ENCODE measurements at regions not wholly inside any gene's neighbourhood (a gene's known extent, or its start where the extent isn't known, plus 50 kb on each side); places are given as distances from the start of the nearest gene placed in this dataset.
"Not testable (repeated sequence)": the region's sequence is repeated elsewhere in the genome, so short reads cannot be mapped to it uniquely, and the experiment has no call there.

DNA sequence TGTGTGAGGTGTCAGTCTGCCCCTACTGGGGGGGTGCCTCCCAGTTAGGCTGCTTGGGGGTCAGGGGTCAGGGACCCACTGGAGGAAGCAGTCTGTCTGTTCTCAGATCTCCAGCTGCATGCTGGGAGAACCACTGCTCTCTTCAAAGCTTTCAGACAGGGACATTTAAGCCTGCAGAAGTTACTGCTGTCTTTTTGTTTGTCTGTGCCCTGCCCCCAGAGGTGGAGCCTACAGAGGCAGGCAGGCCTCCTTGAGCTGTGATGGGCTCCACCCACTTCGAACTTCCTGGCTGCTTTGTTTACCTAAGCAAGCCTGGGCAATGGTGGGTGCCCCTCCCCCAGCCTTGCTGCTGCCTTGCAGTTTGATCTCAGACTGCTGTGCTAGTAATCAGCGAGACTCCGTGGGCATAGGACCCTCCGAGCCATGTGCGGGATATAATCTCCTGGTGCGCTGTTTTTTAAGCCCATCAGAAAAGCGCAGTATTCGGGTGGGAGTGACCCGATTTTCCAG lies 153.7 kb upstream of the RXFP1 start:
- DNase-seq; H3K36me3 ChIP-seq; H3K9me3 ChIP-seq (replicated peaks); H3K27ac ChIP-seq; H3K27me3 ChIP-seq; H3K4me3 ChIP-seq; H3K4me1 ChIP-seq: not testable (repeated sequence)

DNA sequence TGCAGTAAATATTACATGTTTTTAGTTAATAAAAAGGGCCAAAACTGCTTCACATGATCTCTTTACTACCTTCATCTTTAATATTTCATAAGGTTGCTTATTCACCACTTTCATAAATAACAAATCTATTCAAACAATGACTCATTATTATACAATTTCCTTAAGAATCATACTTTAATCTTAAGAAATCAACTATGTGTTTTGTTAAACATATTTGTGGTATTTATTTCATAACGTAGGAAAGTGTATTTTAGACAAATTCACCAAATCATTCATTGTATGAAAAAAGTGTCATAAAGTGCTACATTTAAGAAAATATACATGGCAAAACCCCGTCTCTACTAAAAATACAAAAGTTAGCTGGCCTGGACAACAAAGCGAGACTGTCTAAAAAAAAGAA lies 150.5 kb upstream of the RXFP1 start:
- no peaks in the 10 kb centered on the region for H3K27me3 ChIP-seq
- H3K27ac ChIP-seq, result no peak overlapping the region
- H3K4me3 ChIP-seq, result no peak overlapping the region
- DNase-seq, result no peak
- no peaks in the 10 kb centered on the region for H3K4me1 ChIP-seq
- no peaks in the 10 kb centered on the region for H3K36me3 ChIP-seq
- H3K9me3 ChIP-seq (replicated peaks), result no peaks in the 10 kb centered on the region

DNA sequence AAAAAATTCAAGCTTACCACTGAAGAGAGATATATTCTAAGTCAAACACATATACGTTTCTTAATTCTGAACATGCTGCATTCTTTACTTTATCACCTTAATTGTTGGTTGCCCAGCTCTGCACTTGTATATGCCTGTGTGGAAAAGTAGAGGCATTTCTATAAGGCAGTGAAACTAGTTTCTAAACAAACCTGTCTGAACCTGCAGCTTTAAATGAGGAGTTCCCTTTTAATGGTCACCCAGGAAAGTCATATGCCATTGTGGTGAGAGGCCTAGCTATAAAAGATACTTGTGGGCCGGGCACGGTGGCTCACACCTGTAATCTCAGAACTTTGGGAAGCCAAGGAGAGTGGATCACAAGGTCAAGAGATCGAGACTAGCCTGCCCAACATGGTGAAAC lies 147.4 kb upstream of the RXFP1 start:
- Histone ChIP-seq H3K4me3 (no peak overlapping the region), H3K4me1 (no peaks in the 10 kb centered on the region), H3K36me3 (no peaks in the 10 kb centered on the region), H3K27ac (no peak overlapping the region), H3K9me3 (replicated peaks) (no peaks in the 10 kb centered on the region), H3K27me3 (no peaks in the 10 kb centered on the region)
- DNase-seq, result no peak

DNA sequence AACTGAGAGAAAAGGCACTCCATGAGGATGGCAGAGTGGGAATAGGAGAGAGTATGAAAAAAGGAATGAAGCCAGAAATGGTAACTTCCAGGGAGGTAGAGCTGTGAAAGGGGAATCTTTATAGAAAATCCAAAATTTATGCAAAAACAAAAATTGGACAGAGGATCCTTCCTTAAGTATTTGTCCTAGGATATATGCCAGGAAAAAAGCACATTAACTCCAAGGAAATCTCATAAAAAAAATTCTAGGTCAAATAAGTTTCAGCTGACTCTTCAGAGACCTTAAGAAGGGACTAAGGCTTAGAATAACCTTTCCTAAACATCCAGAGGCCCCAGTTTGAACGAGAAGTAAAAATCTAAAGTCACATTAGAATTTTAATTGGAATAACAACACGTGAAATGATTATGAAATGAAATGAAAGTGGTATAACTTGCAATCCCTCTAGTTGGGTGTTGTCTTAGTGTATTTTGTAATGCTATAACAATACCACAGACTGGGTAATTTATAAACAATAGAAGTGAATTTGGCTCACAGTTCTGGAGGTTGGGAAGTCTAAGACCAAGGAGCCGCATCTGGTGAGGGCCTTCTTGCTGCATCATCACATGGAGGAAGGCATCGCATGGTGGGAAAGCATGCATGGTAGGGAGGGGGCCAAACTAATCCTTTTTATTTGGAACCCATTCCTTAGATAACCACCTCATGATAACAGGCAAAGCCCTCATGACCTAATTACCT lies 145.4 kb upstream of the RXFP1 start:
- no peaks in the 10 kb centered on the region for H3K36me3 ChIP-seq
- no peak overlapping the region for H3K27ac ChIP-seq
- no peaks in the 10 kb centered on the region for H3K27me3 ChIP-seq
- H3K4me1 ChIP-seq, result no peaks in the 10 kb centered on the region
- H3K9me3 ChIP-seq (replicated peaks), result no peaks in the 10 kb centered on the region
- no peak for DNase-seq
- H3K4me3 ChIP-seq, result no peak overlapping the region

DNA sequence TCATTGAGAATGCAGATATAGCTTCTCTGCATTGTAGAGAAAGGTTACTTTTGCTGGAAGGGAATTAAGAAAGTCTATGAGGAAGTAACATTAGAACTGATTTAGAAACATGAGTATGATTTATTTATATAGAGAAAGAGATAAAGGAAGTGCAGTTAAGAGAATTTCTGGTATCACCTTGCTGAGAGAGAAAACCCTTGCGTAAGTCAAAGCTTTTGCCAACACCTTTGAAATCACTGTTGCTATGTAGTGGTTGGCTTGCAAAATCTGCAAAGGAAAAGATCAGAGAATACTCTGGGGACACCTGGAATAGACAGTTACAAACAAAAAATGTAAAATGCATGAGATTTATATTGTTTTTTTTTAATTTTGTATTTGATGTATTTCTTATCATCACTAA lies 137.3 kb upstream of the RXFP1 start:
- Histone ChIP-seq H3K27ac (no peak overlapping the region), H3K4me3 (no peak overlapping the region), H3K4me1 (no peaks in the 10 kb centered on the region), H3K9me3 (replicated peaks) (no peaks in the 10 kb centered on the region), H3K36me3 (no peaks in the 10 kb centered on the region), H3K27me3 (no peaks in the 10 kb centered on the region)
- no peak for DNase-seq

DNA sequence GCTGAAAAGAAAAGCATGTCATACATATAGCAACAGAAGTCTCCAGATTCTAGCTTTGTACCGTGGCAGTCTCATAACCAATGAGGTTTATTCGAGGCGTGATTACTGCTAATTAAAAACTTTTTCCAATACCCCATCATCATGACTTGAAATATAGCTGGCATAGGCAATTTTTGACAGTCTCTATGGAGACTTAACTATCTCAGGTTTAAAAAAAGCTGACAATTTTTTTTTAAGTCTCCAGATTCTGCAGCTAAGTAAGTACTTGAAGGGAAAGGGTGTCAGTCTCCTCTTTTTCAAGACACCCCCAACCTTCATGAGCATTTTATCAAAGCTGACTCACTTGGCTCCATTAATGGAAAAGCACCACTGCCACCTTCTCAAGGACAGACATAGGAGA lies 126.3 kb upstream of the RXFP1 start:
- no peak overlapping the region for H3K27ac ChIP-seq
- H3K4me1 ChIP-seq, result no peaks in the 10 kb centered on the region
- H3K36me3 ChIP-seq, result no peaks in the 10 kb centered on the region
- no peak for DNase-seq
- no peak overlapping the region for H3K4me3 ChIP-seq
- no peaks in the 10 kb centered on the region for H3K9me3 ChIP-seq (replicated peaks)
- no peaks in the 10 kb centered on the region for H3K27me3 ChIP-seq

DNA sequence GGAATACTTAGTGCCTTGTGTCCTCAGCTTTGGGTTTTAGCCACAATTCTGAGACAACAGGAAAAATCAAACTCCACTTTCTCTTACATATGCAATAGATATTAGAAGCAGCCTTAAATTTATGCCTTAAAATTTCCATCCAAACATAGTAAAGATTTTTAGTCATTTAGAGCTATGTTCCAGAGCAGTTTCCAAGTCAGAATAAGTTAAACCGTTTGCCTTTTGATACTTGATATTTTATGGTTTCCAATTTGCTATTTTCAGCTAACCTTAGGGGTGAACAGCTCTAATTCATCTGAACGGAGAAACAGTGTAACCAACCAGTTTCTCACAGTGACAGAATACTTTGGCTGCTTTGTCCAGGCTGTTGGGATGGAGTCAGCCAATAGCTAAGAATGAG lies 125.8 kb upstream of the RXFP1 start:
- H3K4me3 ChIP-seq, result no peak overlapping the region

DNA sequence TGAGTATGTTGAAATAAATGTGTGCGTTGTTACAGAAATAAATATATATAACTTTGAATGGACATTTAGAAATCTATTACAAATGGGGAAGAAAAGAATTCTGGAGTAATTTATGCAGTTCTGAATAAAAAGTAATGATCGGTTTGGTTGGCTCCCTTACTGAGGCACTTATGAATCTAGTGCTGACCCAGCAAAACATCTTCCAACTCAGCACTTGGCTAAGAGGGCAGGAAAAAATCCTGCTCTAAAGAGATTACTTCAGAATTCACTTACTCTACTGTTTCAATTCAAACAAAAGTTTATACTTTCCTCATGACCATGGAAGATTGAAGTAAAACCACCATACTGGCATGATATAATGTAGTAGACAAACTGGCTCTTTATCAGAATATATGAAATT lies 123.9 kb upstream of the RXFP1 start:
- Histone ChIP-seq H3K36me3 (no peaks in the 10 kb centered on the region), H3K4me3 (no peak overlapping the region), H3K27me3 (no peaks in the 10 kb centered on the region), H3K4me1 (no peaks in the 10 kb centered on the region), H3K9me3 (replicated peaks) (no peaks in the 10 kb centered on the region), H3K27ac (no peak overlapping the region)
- DNase-seq, result no peak

More for the DNA sequence above, 125.8 kb upstream of the RXFP1 start:
- H3K27me3 ChIP-seq, result no peaks in the 10 kb centered on the region
- no peaks in the 10 kb centered on the region for H3K36me3 ChIP-seq
- H3K9me3 ChIP-seq (replicated peaks), result no peaks in the 10 kb centered on the region
- H3K27ac ChIP-seq, result no peak overlapping the region
- no peak for DNase-seq
- H3K4me1 ChIP-seq, result no peaks in the 10 kb centered on the region

DNA sequence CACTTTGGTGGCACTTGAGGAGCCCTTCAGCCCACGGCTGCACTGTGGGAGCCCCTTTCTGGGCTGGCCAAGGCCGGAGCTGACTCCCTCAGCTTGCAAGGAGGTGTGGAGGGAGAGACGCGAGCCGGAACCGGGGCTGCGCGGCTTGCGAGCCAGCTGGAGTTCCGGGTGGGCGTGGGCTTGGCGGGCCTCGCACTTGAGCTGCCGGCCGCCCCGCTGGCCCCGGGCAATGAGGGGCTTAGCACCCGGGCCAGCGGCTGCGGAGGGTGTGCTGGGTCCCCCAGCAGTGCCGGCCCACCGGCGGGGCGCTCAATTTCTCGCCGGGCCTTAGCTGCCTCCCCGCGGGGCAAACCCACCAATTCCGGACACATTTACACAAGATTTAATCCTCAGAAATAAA lies 113.7 kb upstream of the RXFP1 start:
- not testable (repeated sequence) for H3K4me1 ChIP-seq; H3K4me3 ChIP-seq; H3K36me3 ChIP-seq; DNase-seq; H3K9me3 ChIP-seq (replicated peaks); H3K27me3 ChIP-seq; H3K27ac ChIP-seq

DNA sequence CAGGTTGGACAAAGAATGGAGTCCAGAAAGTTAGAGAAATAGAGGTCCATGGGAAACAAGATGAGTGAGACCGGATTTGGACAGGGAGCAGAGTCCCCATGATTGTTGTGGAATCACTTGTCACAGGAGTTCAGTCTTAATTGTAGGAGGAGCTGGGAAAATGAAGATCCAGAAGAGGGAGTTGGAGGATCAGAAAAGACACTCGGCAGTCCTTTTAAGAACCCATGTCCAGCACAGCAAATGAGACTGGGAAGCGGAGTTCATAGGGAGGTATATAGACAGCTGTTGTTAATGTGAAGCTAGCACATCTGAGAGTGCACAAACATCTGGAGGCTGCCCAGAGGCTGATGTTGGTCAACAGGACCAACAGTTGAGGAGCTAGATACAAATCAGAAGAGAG lies 111.4 kb upstream of the RXFP1 start:
- no peaks in the 10 kb centered on the region for H3K27me3 ChIP-seq
- H3K4me1 ChIP-seq, result no peaks in the 10 kb centered on the region
- no peak overlapping the region for H3K27ac ChIP-seq
- H3K4me3 ChIP-seq, result no peak overlapping the region
- no peaks in the 10 kb centered on the region for H3K9me3 ChIP-seq (replicated peaks)
- DNase-seq, result peak in 1 of 2 experiments; percentile 4
- H3K36me3 ChIP-seq, result no peaks in the 10 kb centered on the region

DNA sequence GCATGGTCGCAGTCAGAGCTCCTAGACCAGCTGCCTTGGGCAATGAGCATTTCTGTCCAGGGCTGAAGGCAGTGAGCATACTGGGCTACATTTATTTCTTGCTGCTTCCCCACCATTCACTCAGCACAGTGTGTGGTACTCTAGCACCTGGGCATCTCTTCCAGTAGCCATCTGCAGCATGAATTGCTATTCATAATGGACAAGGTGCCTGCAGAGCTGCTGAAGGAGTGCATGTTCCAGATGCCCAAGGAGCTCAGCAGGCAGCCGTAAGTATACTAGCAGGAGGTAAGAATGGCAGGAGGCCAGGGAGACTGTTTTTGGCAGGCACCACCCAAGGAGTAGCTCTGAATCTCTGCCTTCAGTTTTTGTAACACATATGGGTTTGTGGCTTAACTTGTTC lies 110.4 kb upstream of the RXFP1 start:
- DNase-seq, result no peak

DNA sequence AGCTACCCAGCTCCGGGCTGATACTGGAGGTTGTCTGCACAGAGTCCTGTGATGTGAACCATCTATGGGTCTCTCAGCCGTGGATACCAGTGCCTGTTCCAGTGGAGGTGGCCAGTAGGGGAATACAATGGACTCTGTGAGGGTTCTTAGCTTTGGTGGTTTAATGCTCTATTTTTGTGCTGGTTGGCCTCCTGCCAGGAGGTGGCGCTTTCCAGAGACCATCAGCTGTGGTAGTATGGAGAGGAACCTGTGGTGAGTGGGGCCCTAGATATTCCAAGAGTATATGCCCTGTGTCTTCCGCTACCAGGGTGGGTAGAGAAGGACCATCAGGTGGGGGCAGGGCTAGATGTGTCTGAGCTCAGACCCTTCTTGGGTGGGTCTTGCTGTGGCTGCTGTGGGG lies 103.0 kb upstream of the RXFP1 start:
- not testable (repeated sequence) for H3K4me1 ChIP-seq; H3K27ac ChIP-seq; H3K9me3 ChIP-seq (replicated peaks); DNase-seq; H3K4me3 ChIP-seq; H3K27me3 ChIP-seq; H3K36me3 ChIP-seq

More for the DNA sequence above, 110.4 kb upstream of the RXFP1 start:
- Histone ChIP-seq H3K4me3 (no peak overlapping the region), H3K36me3 (no peaks in the 10 kb centered on the region), H3K4me1 (no peaks in the 10 kb centered on the region), H3K27ac (no peak overlapping the region), H3K9me3 (replicated peaks) (no peaks in the 10 kb centered on the region), H3K27me3 (no peaks in the 10 kb centered on the region)

DNA sequence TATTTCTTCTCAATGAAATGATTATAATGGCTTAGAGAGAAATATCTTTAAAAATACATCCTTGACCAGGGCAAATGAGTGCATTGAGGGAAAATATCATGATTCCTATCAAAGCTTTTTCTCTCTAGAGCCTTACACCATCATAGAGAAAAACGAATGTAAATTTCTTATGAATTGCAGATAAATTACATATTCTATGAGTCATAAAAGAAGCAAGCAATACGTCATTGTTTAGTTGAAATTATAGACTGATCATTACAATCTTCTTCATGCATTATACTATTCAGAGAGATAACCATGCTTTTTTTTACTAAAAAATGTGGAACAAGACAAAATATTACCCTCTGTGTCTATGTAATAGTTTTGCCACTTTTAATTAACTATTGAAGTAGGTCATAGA lies 100.9 kb upstream of the RXFP1 start:
- Histone ChIP-seq H3K27ac (no peak overlapping the region), H3K36me3 (no peaks in the 10 kb centered on the region), H3K4me3 (no peak overlapping the region), H3K27me3 (no peaks in the 10 kb centered on the region), H3K9me3 (replicated peaks) (no peaks in the 10 kb centered on the region), H3K4me1 (no peaks in the 10 kb centered on the region)
- no peak for DNase-seq

DNA sequence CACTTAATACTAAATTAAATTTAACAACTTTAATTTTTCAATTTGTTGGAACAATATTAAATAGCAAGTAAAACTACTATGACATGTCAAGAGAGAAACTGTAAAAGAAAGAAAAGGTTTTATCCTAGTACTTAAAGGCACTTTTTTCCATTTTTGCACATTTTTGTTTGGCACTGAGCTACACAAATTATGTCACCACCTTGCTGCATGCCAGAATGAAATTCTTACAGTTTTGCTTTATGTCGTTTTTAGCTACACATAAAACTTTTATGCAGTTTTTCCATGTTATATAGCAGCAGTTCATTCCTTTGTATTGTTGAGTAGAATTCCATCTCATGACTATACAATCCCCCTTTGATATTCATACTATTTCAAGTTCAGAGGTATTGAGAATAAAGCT lies 99.1 kb upstream of the RXFP1 start:
- Histone ChIP-seq H3K27me3 (no peaks in the 10 kb centered on the region), H3K9me3 (replicated peaks) (no peaks in the 10 kb centered on the region), H3K36me3 (no peaks in the 10 kb centered on the region), H3K27ac (no peak overlapping the region), H3K4me3 (no peak overlapping the region), H3K4me1 (no peaks in the 10 kb centered on the region)
- DNase-seq, result no peak

DNA sequence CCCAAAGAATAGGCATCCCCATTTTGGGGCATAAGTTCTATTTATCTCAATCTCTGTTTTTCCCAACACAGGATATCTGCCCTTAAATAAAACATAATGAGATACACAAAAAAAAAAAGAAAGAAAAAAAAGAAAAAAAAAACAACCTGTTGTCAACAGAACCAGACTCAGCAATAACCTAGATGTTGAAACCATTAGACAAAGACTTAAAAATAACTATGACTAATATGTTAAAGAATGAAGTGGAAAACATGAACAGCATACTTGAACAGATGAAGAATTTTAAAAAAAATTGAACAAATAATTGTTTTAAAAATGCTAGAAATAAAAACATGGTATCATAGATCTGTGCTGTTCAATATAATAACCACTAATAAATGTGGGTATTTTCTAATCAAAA lies 93.4 kb upstream of the RXFP1 start:
- Histone ChIP-seq H3K27ac (no peak overlapping the region), H3K27me3 (no peaks in the 10 kb centered on the region), H3K9me3 (replicated peaks) (no peaks in the 10 kb centered on the region), H3K4me1 (no peaks in the 10 kb centered on the region), H3K36me3 (no peaks in the 10 kb centered on the region), H3K4me3 (no peak overlapping the region)
- no peak for DNase-seq

DNA sequence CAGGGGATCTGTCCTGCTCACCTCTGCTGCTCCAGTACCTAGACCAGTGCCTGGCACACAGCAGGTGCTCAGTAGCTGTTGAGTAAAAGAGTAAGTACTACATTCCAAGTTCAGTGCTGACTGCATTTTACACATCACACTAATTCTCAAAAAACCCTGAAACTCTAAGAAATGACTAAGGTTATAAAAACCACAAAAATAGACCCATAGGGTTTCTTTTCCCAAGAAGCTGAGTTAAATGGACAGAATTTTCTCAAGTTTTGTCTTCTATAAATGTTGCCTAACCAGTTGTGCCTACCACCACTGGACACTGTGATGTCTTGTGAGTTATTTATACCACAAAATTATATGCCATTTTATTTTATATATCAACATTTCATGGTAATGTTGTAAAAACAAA lies 78.9 kb upstream of the RXFP1 start:
- H3K4me1 ChIP-seq, result no peaks in the 10 kb centered on the region
- no peak overlapping the region for H3K27ac ChIP-seq
- H3K36me3 ChIP-seq, result no peaks in the 10 kb centered on the region
- no peaks in the 10 kb centered on the region for H3K9me3 ChIP-seq (replicated peaks)
- DNase-seq, result no peak
- H3K4me3 ChIP-seq, result no peak overlapping the region
- no peaks in the 10 kb centered on the region for H3K27me3 ChIP-seq

Measured in SJCRH30 (cell line).